ENCODE measurements at regions not wholly inside any gene's neighbourhood (a gene's known extent, or its start where the extent isn't known, plus 50 kb on each side); places are given as distances from the start of the nearest gene placed in this dataset.
"Not testable (repeated sequence)": the region's sequence is repeated elsewhere in the genome, so short reads cannot be mapped to it uniquely, and the experiment has no call there.

GRCh38 chr7:9919-10318, 182.5 kb upstream of the FAM20C start:
- DNase-seq (ENCODE audit: low read depth); H3K4me3 ChIP-seq (ENCODE audit: low read depth, low read length): not testable (repeated sequence)

GRCh38 chr7:32565-33280, 159.6 kb upstream of the FAM20C start:
- not testable (repeated sequence) for DNase-seq (ENCODE audit: low read depth); H3K4me3 ChIP-seq (ENCODE audit: low read depth, low read length)

GRCh38 chr7:35121-35541, 157.2 kb upstream of the FAM20C start:
- DNase-seq (ENCODE audit: low read depth); H3K4me3 ChIP-seq (ENCODE audit: low read depth, low read length): not testable (repeated sequence)

- not testable (repeated sequence) for DNase-seq (ENCODE audit: low read depth); H3K4me3 ChIP-seq (ENCODE audit: low read depth, low read length)
Observed at GRCh38 chr7:36539-36938, 155.8 kb upstream of the FAM20C start.

- DNase-seq (ENCODE audit: low read depth); H3K4me3 ChIP-seq (ENCODE audit: low read depth, low read length): not testable (repeated sequence)
Observed at GRCh38 chr7:37656-38055, 154.7 kb upstream of the FAM20C start.

- DNase-seq (ENCODE audit: low read depth); H3K4me3 ChIP-seq (ENCODE audit: low read depth, low read length): not testable (repeated sequence)
Observed at GRCh38 chr7:38444-38843, 153.9 kb upstream of the FAM20C start.

GRCh38 chr7:39984-40740, 152.2 kb upstream of the FAM20C start:
- not testable (repeated sequence) for H3K4me3 ChIP-seq (ENCODE audit: low read depth, low read length)
- DNase-seq (ENCODE audit: low read depth) = peak; percentile 58

GRCh38 chr7:40799-41750, 151.3 kb upstream of the FAM20C start:
- no peak for DNase-seq (ENCODE audit: low read depth)
- no peak for TF ChIP-seq CTCF (IDR thresholded peaks at IDR 0.05; ENCODE audit: insufficient read depth, low read length)
- no peak overlapping the region for H3K4me3 ChIP-seq (ENCODE audit: low read depth, low read length)

GRCh38 chr7:41917-42565, 150.3 kb upstream of the FAM20C start:
- DNase-seq (ENCODE audit: low read depth) = peak; percentile 66

More at GRCh38 chr7:41917-42565, 150.3 kb upstream of the FAM20C start:
- no peak overlapping the region for H3K4me3 ChIP-seq (ENCODE audit: low read depth, low read length)
- TF ChIP-seq CTCF (IDR thresholded peaks at IDR 0.05; ENCODE audit: insufficient read depth, low read length) = no peak
